Astrocyte (in vitro differentiated cells and primary cell): ENCODE measurements at regions not wholly inside any gene's neighbourhood (a gene's known extent, or its start where the extent isn't known, plus 50 kb on each side); places are given as distances from the start of the nearest gene placed in this dataset.

Experiments used
- DNase-seq: peaks from one replicate; pipeline ENCODE4 v3.0.0-alpha.2; 2010; ENCODE audit warnings: low read depth
- FAIRE-seq: peaks from 2 replicates; lab custom pipeline; 2011; peaks lifted over from hg19 to GRCh38; lab: Jason Lieb, UNC
- H2AFZ ChIP-seq: 2 replicates; pipeline ENCODE4 v1.6.0; 2012; ENCODE audit warnings: low read depth, low read length, inconsistent platforms
- H3K27ac ChIP-seq: 2 replicates; pipeline ENCODE4 v1.5.1; 2011; ENCODE audit warnings: low read depth, low read length, inconsistent platforms
- H3K27me3 ChIP-seq: 2 replicates; pipeline ENCODE4 v1.6.0; 2011; ENCODE audit warnings: low read length, inconsistent platforms; ENCODE audit not compliant: insufficient read depth
- H3K36me3 ChIP-seq: 2 replicates; pipeline ENCODE4 v1.5.1; 2011; ENCODE audit warnings: low read length, inconsistent platforms; ENCODE audit not compliant: insufficient read depth
- H3K4me1 ChIP-seq: 2 replicates; pipeline ENCODE4 v1.5.1; 2011; ENCODE audit warnings: low read length, inconsistent platforms; ENCODE audit not compliant: insufficient read depth
- H3K4me2 ChIP-seq: 2 replicates; pipeline ENCODE4 v1.6.0; 2012; ENCODE audit warnings: low read length, inconsistent platforms
- H3K4me3 ChIP-seq: 2 replicates; pipeline ENCODE4 v1.5.1; 2011; ENCODE audit warnings: low read depth, mild to moderate bottlenecking, low read length, inconsistent platforms; ENCODE audit not compliant: insufficient read depth
- H3K79me2 ChIP-seq: 2 replicates; pipeline ENCODE4 v1.6.0; 2012; ENCODE audit warnings: mild to moderate bottlenecking, low read length, inconsistent platforms; ENCODE audit not compliant: insufficient read depth
- H3K9ac ChIP-seq: 2 replicates; pipeline ENCODE4 v1.6.0; 2012; ENCODE audit warnings: mild to moderate bottlenecking, low read length, inconsistent platforms
- H3K9me3 ChIP-seq: 2 replicates; pipeline ENCODE4 v1.5.1; 2012; ENCODE audit warnings: low read depth, mild to moderate bottlenecking, low read length, inconsistent platforms; ENCODE audit not compliant: insufficient read depth
- H4K20me1 ChIP-seq: 2 replicates; pipeline ENCODE4 v1.6.0; 2012; ENCODE audit warnings: low read length, inconsistent platforms; ENCODE audit not compliant: insufficient read depth
- H3K27ac Mint-ChIP-seq: one replicate; pipeline ENCODE4 v1.8.0; 2021; ENCODE audit warnings: mild to moderate bottlenecking, mixed read lengths; ENCODE audit not compliant: unreplicated experiment
- H3K27me3 Mint-ChIP-seq: one replicate; pipeline ENCODE4 v1.8.0; 2021; ENCODE audit warnings: low read depth, mixed read lengths; ENCODE audit not compliant: unreplicated experiment
- H3K36me3 Mint-ChIP-seq: one replicate; pipeline ENCODE4 v1.8.0; 2021; ENCODE audit warnings: low read depth, mixed read lengths; ENCODE audit not compliant: unreplicated experiment
- H3K4me1 Mint-ChIP-seq: one replicate; pipeline ENCODE4 v1.8.0; 2021; ENCODE audit warnings: low read depth, mixed read lengths; ENCODE audit not compliant: unreplicated experiment
- H3K4me3 Mint-ChIP-seq: one replicate; pipeline ENCODE4 v1.8.0; 2021; ENCODE audit warnings: mild to moderate bottlenecking, moderate library complexity, mixed read lengths; ENCODE audit not compliant: unreplicated experiment
- H3K9me3 Mint-ChIP-seq: one replicate; pipeline ENCODE4 v1.8.0; 2021; ENCODE audit warnings: mild to moderate bottlenecking, mixed read lengths; ENCODE audit not compliant: unreplicated experiment
- CTCF ChIP-seq: IDR thresholded peaks from 2 replicates; pipeline ENCODE4 v1.5.1; 2011; ENCODE audit warnings: low read depth, mild to moderate bottlenecking, inconsistent platforms, low read length, moderate library complexity; ENCODE audit not compliant: insufficient read depth
- EZH2 ChIP-seq: IDR thresholded peaks from 2 replicates; pipeline ENCODE4 v1.6.1; 2012; ENCODE audit warnings: mild to moderate bottlenecking, low read length, inconsistent platforms; ENCODE audit not compliant: insufficient read depth

DNA sequence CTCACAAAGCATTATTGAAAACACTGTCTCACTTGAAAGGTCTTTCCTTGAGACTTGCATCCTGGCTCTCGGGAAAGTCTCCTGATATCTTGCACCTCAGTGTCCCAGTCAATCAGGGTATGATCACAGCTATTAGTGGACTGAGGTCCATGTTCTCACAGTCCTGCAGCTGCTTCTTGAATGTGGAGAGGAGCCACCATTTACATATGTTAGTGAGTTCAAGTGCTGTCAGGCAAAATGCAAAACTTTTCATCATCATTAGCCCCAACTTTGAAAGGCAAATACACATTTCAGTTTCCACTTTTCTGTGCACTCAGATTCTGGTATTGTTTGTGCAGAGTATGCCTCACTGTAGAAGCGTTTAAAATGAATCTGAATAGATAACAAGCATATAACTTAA is 111.6 kb downstream of the SNX18 start:
- Mint-ChIP-seq H3K4me1 (peaks cover under 1% of the 10 kb centered on the region), H3K36me3 (peaks cover 2% of the 10 kb centered on the region), H3K9me3 (peaks cover 10% of the 10 kb centered on the region), H3K27ac (no peak overlapping the region), H3K27me3 (peaks cover 13% of the 10 kb centered on the region), H3K4me3 (no peak overlapping the region)
- Histone ChIP-seq H4K20me1 (no peaks in the 10 kb centered on the region), H3K27me3 (no peaks in the 10 kb centered on the region), H3K4me2 (no peak overlapping the region), H2AFZ (no peak overlapping the region), H3K79me2 (no peaks in the 10 kb centered on the region), H3K9ac (no peak overlapping the region), H3K27ac (no peak overlapping the region), H3K4me1 (no peaks in the 10 kb centered on the region), H3K36me3 (no peaks in the 10 kb centered on the region), H3K4me3 (no peak overlapping the region), H3K9me3 (no peaks in the 10 kb centered on the region)
- no peak for TF ChIP-seq CTCF
- DNase-seq = no peak
- FAIRE-seq = no peak

DNA sequence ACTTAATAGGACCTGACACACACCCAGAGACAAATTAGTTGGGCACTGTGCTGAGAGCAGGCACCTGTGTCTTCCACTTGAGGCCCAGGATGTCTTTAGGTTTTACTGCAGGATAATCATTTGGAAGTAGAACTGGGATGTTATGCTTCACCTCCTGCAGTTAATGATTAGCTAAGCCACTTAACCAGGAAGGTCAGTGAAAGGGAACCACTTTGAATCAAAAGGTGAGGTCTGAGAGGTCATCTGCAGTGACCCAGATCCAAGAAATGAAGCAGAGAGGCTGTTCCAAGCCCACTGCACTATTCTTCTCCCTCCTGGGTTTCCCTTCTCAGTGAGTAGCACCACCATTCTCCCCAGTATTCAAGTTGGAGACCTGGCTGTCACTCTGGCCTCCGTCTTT is 110.5 kb downstream of the SNX18 start:
- Histone ChIP-seq H3K27ac (no peak overlapping the region), H3K79me2 (no peaks in the 10 kb centered on the region), H3K9me3 (no peaks in the 10 kb centered on the region), H3K9ac (no peak overlapping the region), H3K36me3 (no peaks in the 10 kb centered on the region), H3K4me3 (no peak overlapping the region), H3K4me1 (no peaks in the 10 kb centered on the region), H4K20me1 (no peaks in the 10 kb centered on the region), H3K4me2 (no peak overlapping the region), H3K27me3 (no peaks in the 10 kb centered on the region), H2AFZ (no peak overlapping the region)
- no peak for TF ChIP-seq EZH2
- TF ChIP-seq CTCF = no peak
- H3K4me3 Mint-ChIP-seq = no peak overlapping the region
- no peaks in the 10 kb centered on the region for H3K4me1 Mint-ChIP-seq
- peaks cover 2% of the 10 kb centered on the region for H3K36me3 Mint-ChIP-seq
- H3K27ac Mint-ChIP-seq = no peak overlapping the region
- DNase-seq = no peak
- H3K9me3 Mint-ChIP-seq = peaks cover 10% of the 10 kb centered on the region
- peaks cover 16% of the 10 kb centered on the region for H3K27me3 Mint-ChIP-seq
- FAIRE-seq = no peak

DNA sequence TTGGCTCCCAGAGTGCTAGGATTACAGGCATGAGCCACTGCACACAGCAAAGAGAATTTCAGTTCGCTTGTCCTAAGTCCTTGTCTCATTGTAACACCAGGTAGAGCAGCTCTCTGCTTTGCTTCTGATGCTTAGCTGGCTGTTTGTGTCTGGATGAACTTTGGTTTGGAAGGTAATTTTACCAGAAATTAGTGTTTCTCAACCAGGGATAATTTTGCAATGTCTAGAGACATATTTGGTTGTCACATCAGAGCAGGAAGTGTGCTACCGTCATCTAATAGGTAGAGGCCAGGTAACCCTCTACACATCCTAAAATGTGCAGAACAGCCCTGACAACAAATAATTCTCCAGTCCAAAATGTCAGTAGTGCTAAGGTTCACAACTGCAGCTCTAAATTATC is 108.8 kb downstream of the SNX18 start:
- no peak overlapping the region for H3K4me3 Mint-ChIP-seq
- no peak for FAIRE-seq

More for the DNA sequence above, 108.8 kb downstream of the SNX18 start:
- H3K27ac ChIP-seq = no peak overlapping the region
- H3K36me3 ChIP-seq = no peaks in the 10 kb centered on the region
- Mint-ChIP-seq H3K36me3 (peaks cover 2% of the 10 kb centered on the region), H3K27ac (no peak overlapping the region), H3K27me3 (peaks cover 23% of the 10 kb centered on the region), H3K9me3 (peaks cover 10% of the 10 kb centered on the region), H3K4me1 (no peaks in the 10 kb centered on the region)
- H4K20me1 ChIP-seq = no peaks in the 10 kb centered on the region
- no peaks in the 10 kb centered on the region for H3K4me1 ChIP-seq
- no peak overlapping the region for H3K4me3 ChIP-seq
- no peak overlapping the region for H3K4me2 ChIP-seq
- H3K9me3 ChIP-seq = no peaks in the 10 kb centered on the region
- TF ChIP-seq EZH2 (no peak), CTCF (no peak)
- no peak overlapping the region for H2AFZ ChIP-seq
- DNase-seq = no peak
- H3K9ac ChIP-seq = no peak overlapping the region
- no peaks in the 10 kb centered on the region for H3K79me2 ChIP-seq
- H3K27me3 ChIP-seq = peaks cover 2% of the 10 kb centered on the region
